SK-N-SH treated with all-trans-retinoic acid at 6 μM for 48 hours (cell line): ENCODE measurements at regions not wholly inside any gene's neighbourhood (a gene's known extent, or its start where the extent isn't known, plus 50 kb on each side); places are given as distances from the start of the nearest gene placed in this dataset.

Source experiments
- ATAC-seq: fragments of 200-7000 bp; cut with Tn5 transposase; 3 replicates; pipeline ENCODE4 v1.9.1; 2020; ENCODE audit warnings: mild to moderate bottlenecking, moderate library complexity
- ARNTL ChIP-seq: fragments of 450-650 bp; formaldehyde crosslinking; IDR thresholded peaks from 2 replicates; pipeline ENCODE4 v1.5.0; 2020; ENCODE audit warnings: low read depth, mild to moderate bottlenecking, moderate library complexity, borderline replicate concordance
- BACH2 ChIP-seq: fragments of 250-450 bp; sonication (Bioruptor Pico); IDR thresholded peaks from 2 replicates; pipeline ENCODE4 v1.9.0; 2021; ENCODE audit warnings: mild to moderate bottlenecking, borderline replicate concordance
- CSDC2 ChIP-seq: fragments of 250-450 bp; sonication (Bioruptor Pico); IDR thresholded peaks from 2 replicates; pipeline ENCODE4 v1.5.0; 2020; ENCODE audit warnings: mild to moderate bottlenecking, moderate library complexity
- CSRNP3 ChIP-seq: fragments of 250-450 bp; sonication (Bioruptor Pico); IDR thresholded peaks from 2 replicates; pipeline ENCODE4 v1.5.1; 2021; ENCODE audit warnings: mild to moderate bottlenecking, moderate library complexity
- ESRRG ChIP-seq: fragments of 250-450 bp; sonication (Bioruptor Pico); IDR thresholded peaks from 2 replicates; pipeline ENCODE4 v1.6.1; 2021; ENCODE audit warnings: mild to moderate bottlenecking
- ISL1 ChIP-seq: fragments of 250-450 bp; sonication (Bioruptor Pico); IDR thresholded peaks from 2 replicates; pipeline ENCODE4 v2.1.2; 2022; ENCODE audit warnings: mild to moderate bottlenecking, moderate library complexity
- OSR1 ChIP-seq: fragments of 250-450 bp; sonication (Bioruptor Pico); IDR thresholded peaks from 2 replicates; pipeline ENCODE4 v1.8.0; 2022; ENCODE audit warnings: moderate library complexity, mild to moderate bottlenecking, inconsistent platforms
- POU6F1 ChIP-seq: fragments of 250-450 bp; sonication (Bioruptor Pico); IDR thresholded peaks from 2 replicates; pipeline ENCODE4 v1.8.0; 2021; ENCODE audit warnings: low read depth, mild to moderate bottlenecking, moderate library complexity, borderline replicate concordance
- PPARA ChIP-seq: fragments of 250-450 bp; sonication (Bioruptor Pico); IDR thresholded peaks from 2 replicates; pipeline ENCODE4 v1.5.0; 2020; ENCODE audit warnings: mild to moderate bottlenecking, borderline replicate concordance
- TCF4 ChIP-seq: fragments of 250-450 bp; sonication (Bioruptor Pico); IDR thresholded peaks from 2 replicates; pipeline ENCODE4 v1.8.0; 2021; ENCODE audit warnings: mild to moderate bottlenecking, moderate library complexity, borderline replicate concordance
- TOX ChIP-seq: fragments of 250-450 bp; sonication (Bioruptor Pico); IDR thresholded peaks from 2 replicates; pipeline ENCODE4 v1.8.0; 2021; ENCODE audit warnings: mild to moderate bottlenecking, moderate library complexity, borderline replicate concordance
- ZC3H10 ChIP-seq: fragments of 250-450 bp; sonication (Bioruptor Pico); IDR thresholded peaks from 2 replicates; pipeline ENCODE4 v1.5.1; 2021; ENCODE audit warnings: mild to moderate bottlenecking, moderate library complexity
- ZFP3 ChIP-seq: fragments of 250-450 bp; sonication (Bioruptor Pico); IDR thresholded peaks from 2 replicates; pipeline ENCODE4 v1.5.0; 2020; ENCODE audit warnings: mild to moderate bottlenecking, moderate library complexity
- ZFP30 ChIP-seq: fragments of 450-650 bp; formaldehyde crosslinking; IDR thresholded peaks from 2 replicates; pipeline ENCODE4 v1.5.0; 2022; ENCODE audit warnings: mild to moderate bottlenecking, moderate library complexity
- ZNF565 ChIP-seq: fragments of 450-650 bp; formaldehyde crosslinking; conservative IDR thresholded peaks from 2 replicates; pipeline ENCODE4 v1.5.0; 2020; ENCODE audit warnings: low read depth, mild to moderate bottlenecking, moderate library complexity
- ZNF70 ChIP-seq: fragments of 450-650 bp; formaldehyde crosslinking; IDR thresholded peaks from 2 replicates; pipeline ENCODE4 v1.5.0; 2020; ENCODE audit warnings: mild to moderate bottlenecking, moderate library complexity
- ZNF8 ChIP-seq: fragments of 450-650 bp; formaldehyde crosslinking; IDR thresholded peaks from 2 replicates; pipeline ENCODE4 v1.5.0; 2020; ENCODE audit warnings: mild to moderate bottlenecking, moderate library complexity
- TF ChIP-seq, protein P1 (sequence below): fragments of 250-450 bp; sonication (Bioruptor Pico); IDR thresholded peaks from 2 replicates; pipeline ENCODE4 v1.8.0; 2020; ENCODE audit warnings: mild to moderate bottlenecking, moderate library complexity, borderline replicate concordance
- TF ChIP-seq, protein P2 (sequence below): fragments of 250-450 bp; sonication (Bioruptor Pico); IDR thresholded peaks from 2 replicates; pipeline ENCODE4 v1.5.0; 2020; ENCODE audit warnings: mild to moderate bottlenecking, moderate library complexity
- TF ChIP-seq, protein P3 (sequence below): fragments of 250-450 bp; sonication (Bioruptor Pico); IDR thresholded peaks from 2 replicates; pipeline ENCODE4 v1.5.1; 2020; ENCODE audit warnings: low read depth, mild to moderate bottlenecking, moderate library complexity

GRCh38 chr1:229024528-229025130 is 246.3 kb upstream of the RAB4A start:
- ATAC-seq = peak; percentile 98
- TF ChIP-seq, protein P1, sequence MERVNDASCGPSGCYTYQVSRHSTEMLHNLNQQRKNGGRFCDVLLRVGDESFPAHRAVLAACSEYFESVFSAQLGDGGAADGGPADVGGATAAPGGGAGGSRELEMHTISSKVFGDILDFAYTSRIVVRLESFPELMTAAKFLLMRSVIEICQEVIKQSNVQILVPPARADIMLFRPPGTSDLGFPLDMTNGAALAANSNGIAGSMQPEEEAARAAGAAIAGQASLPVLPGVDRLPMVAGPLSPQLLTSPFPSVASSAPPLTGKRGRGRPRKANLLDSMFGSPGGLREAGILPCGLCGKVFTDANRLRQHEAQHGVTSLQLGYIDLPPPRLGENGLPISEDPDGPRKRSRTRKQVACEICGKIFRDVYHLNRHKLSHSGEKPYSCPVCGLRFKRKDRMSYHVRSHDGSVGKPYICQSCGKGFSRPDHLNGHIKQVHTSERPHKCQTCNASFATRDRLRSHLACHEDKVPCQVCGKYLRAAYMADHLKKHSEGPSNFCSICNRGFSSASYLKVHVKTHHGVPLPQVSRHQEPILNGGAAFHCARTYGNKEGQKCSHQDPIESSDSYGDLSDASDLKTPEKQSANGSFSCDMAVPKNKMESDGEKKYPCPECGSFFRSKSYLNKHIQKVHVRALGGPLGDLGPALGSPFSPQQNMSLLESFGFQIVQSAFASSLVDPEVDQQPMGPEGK = no peak
- TF ChIP-seq ZFP30 (CRISPR knock-in tag) (no peak), TCF4 (CRISPR knock-in tag) (no peak), POU6F1 (no peak), PPARA (CRISPR knock-in tag) (no peak), CSDC2 (CRISPR knock-in tag) (no peak), TOX (no peak), OSR1 (no peak), ISL1 (CRISPR knock-in tag) (no peak), ZFP3 (CRISPR knock-in tag) (no peak), ZNF565 (CRISPR knock-in tag) (no peak), ZNF8 (CRISPR knock-in tag) (no peak), CSRNP3 (CRISPR knock-in tag) (no peak)
- TF ChIP-seq, protein P2, sequence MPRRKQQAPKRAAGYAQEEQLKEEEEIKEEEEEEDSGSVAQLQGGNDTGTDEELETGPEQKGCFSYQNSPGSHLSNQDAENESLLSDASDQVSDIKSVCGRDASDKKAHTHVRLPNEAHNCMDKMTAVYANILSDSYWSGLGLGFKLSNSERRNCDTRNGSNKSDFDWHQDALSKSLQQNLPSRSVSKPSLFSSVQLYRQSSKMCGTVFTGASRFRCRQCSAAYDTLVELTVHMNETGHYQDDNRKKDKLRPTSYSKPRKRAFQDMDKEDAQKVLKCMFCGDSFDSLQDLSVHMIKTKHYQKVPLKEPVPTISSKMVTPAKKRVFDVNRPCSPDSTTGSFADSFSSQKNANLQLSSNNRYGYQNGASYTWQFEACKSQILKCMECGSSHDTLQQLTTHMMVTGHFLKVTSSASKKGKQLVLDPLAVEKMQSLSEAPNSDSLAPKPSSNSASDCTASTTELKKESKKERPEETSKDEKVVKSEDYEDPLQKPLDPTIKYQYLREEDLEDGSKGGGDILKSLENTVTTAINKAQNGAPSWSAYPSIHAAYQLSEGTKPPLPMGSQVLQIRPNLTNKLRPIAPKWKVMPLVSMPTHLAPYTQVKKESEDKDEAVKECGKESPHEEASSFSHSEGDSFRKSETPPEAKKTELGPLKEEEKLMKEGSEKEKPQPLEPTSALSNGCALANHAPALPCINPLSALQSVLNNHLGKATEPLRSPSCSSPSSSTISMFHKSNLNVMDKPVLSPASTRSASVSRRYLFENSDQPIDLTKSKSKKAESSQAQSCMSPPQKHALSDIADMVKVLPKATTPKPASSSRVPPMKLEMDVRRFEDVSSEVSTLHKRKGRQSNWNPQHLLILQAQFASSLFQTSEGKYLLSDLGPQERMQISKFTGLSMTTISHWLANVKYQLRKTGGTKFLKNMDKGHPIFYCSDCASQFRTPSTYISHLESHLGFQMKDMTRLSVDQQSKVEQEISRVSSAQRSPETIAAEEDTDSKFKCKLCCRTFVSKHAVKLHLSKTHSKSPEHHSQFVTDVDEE (CRISPR knock-in tag) = no peak

DNA sequence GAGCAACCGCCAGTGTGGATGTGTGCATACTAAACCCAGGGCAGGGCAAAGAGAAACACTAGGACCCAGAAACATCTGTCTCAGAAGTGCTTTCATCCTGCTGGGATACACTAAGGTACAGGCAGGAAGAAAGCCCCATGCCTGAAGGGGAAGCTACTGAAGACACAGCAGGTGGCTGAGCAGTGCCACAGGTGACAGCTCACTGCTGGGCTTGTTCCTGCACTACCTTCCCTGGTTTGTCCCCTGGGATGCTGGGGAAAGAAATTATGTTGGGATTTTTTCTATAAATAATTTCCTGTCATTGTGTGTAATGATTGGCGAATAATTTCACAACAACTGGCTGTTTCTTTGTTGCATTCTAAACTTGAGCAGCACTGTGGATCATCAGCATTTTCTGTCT is 245.3 kb upstream of the RAB4A start:
- TF ChIP-seq ARNTL (no peak), ZC3H10 (CRISPR knock-in tag) (no peak), ZNF565 (CRISPR knock-in tag) (no peak), TCF4 (CRISPR knock-in tag) (no peak), TOX (no peak)
- ATAC-seq = no peak

DNA sequence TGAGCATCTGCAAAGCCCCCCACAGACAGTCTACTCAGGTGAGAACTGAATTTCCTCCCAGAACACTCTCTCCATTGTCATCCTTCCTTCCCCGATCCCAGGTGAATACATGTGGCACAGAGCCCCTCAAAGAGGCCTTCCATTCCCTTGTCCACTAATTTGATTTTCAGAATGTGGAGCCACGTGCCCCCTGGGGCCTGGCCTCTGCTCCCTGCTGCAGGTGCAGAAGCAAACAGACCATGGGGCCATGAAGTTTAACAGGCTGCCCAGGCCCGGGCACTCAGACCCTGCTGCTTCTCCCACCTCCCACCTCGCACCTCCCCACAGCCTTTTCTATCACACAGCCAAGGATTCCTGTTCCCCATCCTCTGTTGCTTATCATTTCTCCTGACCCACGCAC is 243.8 kb upstream of the RAB4A start:
- TF ChIP-seq ZNF565 (CRISPR knock-in tag) (no peak), CSRNP3 (CRISPR knock-in tag) (no peak), OSR1 (no peak), ZNF8 (CRISPR knock-in tag) (no peak), TCF4 (CRISPR knock-in tag) (no peak), ARNTL (no peak), ESRRG (CRISPR knock-in tag) (no peak), ZNF70 (no peak), ZC3H10 (CRISPR knock-in tag) (no peak), BACH2 (CRISPR knock-in tag) (no peak)
- TF ChIP-seq, protein P1 = no peak
- TF ChIP-seq, protein P3, sequence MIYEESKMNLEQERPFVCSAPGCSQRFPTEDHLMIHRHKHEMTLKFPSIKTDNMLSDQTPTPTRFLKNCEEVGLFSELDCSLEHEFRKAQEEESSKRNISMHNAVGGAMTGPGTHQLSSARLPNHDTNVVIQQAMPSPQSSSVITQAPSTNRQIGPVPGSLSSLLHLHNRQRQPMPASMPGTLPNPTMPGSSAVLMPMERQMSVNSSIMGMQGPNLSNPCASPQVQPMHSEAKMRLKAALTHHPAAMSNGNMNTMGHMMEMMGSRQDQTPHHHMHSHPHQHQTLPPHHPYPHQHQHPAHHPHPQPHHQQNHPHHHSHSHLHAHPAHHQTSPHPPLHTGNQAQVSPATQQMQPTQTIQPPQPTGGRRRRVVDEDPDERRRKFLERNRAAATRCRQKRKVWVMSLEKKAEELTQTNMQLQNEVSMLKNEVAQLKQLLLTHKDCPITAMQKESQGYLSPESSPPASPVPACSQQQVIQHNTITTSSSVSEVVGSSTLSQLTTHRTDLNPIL = no peak
- TF ChIP-seq, protein P2 (CRISPR knock-in tag) = no peak
- ATAC-seq = no peak
